Nephron (organoid): ENCODE measurements at regions not wholly inside any gene's neighbourhood (a gene's known extent, or its start where the extent isn't known, plus 50 kb on each side); places are given as distances from the start of the nearest gene placed in this dataset.

Experiments used
- H3K27ac Mint-ChIP-seq, 3 experiments: 2 replicates each; pipeline ENCODE4 v1.8.0; 2020; ENCODE audit warnings: mixed read lengths in 3 of 3, mild to moderate bottlenecking in 2 of 3, moderate library complexity in 1 of 3
- H3K27me3 Mint-ChIP-seq: 2 replicates; pipeline ENCODE4 v1.8.0; 2021; ENCODE audit warnings: low read depth, mild to moderate bottlenecking, moderate library complexity, mixed read lengths
- H3K36me3 Mint-ChIP-seq: 2 replicates; pipeline ENCODE4 v1.8.0; 2020; ENCODE audit warnings: low read depth, mixed read lengths
- H3K4me1 Mint-ChIP-seq: 2 replicates; pipeline ENCODE4 v1.8.0; 2020; ENCODE audit warnings: mixed read lengths
- H3K4me3 Mint-ChIP-seq, 3 experiments: 2 replicates each; pipeline ENCODE4 v1.8.0; 2020; ENCODE audit warnings: mild to moderate bottlenecking in 3 of 3, mixed read lengths in 3 of 3, moderate library complexity in 2 of 3
- H3K9me3 Mint-ChIP-seq: 2 replicates; pipeline ENCODE4 v1.8.0; 2020; ENCODE audit warnings: mixed read lengths
- CTCF ChIP-seq, 3 experiments: fragments of 200-600 bp; sonication (generic); IDR thresholded peaks; one replicate each; pipeline ENCODE4 v1.5.0; 2021; ENCODE audit warnings: antibody characterized with exemption in 3 of 3; ENCODE audit not compliant: unreplicated experiment in 3 of 3

DNA sequence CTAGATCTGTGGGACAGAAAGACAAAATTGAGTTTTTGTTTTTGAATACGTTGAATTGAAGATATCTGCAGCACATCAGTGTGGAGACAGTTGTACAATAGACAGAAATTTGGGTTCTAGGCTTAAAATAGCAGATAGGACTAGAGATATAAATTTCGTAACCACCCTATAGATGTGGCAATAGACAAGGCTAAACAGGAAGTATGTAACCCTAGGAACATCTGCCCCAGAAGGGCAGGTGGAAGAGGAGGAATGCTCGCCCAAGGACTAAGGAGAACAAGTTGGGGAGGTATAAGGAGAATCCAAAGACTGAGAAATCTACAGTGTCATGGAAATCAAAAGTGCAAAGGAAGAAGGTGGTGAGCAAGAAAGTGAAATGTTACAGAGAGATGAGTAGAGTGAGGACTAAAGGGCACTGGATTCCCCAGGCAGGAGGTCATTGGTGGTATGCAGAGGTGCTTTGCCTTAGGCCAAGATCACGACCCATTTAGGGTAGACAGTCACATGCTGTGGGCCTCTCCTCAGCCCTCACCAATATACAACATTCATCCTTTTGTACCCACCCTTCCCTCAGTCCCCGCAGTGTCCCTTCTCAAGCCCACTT lies 109.1 kb upstream of the ELL2 start:
- no peaks in the 10 kb centered on the region for H3K27me3 Mint-ChIP-seq
- peaks cover 5% of the 10 kb centered on the region for H3K4me1 Mint-ChIP-seq
- H3K27ac Mint-ChIP-seq, result no peak overlapping the region
- H3K36me3 Mint-ChIP-seq, result no peaks in the 10 kb centered on the region
- no peak for TF ChIP-seq CTCF (IDR thresholded peaks at IDR 0.05; ENCODE audit: unreplicated experiment in 3 of 3)
- H3K4me3 Mint-ChIP-seq, result no peak overlapping the region
- H3K9me3 Mint-ChIP-seq, result no peaks in the 10 kb centered on the region

- peaks cover 5% of the 10 kb centered on the region for H3K4me1 Mint-ChIP-seq
- no peak overlapping the region for H3K27ac Mint-ChIP-seq
- no peaks in the 10 kb centered on the region for H3K27me3 Mint-ChIP-seq
- H3K9me3 Mint-ChIP-seq, result no peaks in the 10 kb centered on the region
- no peak overlapping the region for H3K4me3 Mint-ChIP-seq
- H3K36me3 Mint-ChIP-seq, result no peaks in the 10 kb centered on the region
- no peak for TF ChIP-seq CTCF (IDR thresholded peaks at IDR 0.05; ENCODE audit: unreplicated experiment in 3 of 3)
These were observed 106.4 kb upstream of the ELL2 start for GRCh38 chr5:96067894-96068614.

DNA sequence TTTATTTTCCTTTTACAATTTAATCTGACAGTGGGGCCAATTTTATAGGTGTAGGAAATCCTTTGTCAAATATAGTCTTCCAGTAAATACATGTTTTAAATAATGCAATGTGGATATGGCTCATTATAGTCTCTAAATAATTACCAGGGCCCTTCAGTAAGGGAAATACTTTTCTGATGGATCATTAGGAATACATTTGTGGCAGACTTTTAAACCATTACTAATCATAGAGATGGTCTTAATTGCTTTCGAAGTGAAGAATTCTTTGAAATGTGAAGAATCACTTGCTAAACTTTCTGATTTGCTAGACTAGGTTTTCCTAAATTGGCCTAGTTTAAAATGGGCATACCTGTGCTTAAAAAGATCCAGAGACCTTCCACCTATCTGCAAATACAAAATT lies 105.6 kb upstream of the ELL2 start:
- TF ChIP-seq CTCF (IDR thresholded peaks at IDR 0.05; ENCODE audit: unreplicated experiment in 3 of 3), result no peak
- Mint-ChIP-seq H3K9me3 (no peaks in the 10 kb centered on the region), H3K27me3 (no peaks in the 10 kb centered on the region), H3K36me3 (no peaks in the 10 kb centered on the region), H3K27ac (no peak overlapping the region), H3K4me3 (no peak overlapping the region), H3K4me1 (peaks cover 5% of the 10 kb centered on the region)

DNA sequence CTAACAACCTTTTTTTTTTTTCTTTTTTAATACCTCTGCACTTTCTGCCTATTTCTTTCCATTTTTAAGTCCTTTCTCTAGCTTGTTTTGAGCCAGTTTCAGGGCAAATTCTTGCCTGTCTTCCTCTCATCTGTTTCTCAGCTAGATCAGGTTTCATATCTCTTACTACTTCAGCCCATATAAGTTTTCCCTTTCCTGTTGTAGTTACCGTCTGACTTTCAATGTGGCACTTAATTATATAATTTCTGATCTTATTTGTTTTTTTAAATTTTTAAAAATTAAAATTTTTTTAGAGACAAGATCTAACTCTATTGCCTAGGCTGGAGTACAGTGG lies 104.7 kb upstream of the ELL2 start:
- TF ChIP-seq CTCF (IDR thresholded peaks at IDR 0.05; ENCODE audit: unreplicated experiment in 3 of 3), result no peak
- Mint-ChIP-seq H3K4me1 (peaks cover 5% of the 10 kb centered on the region), H3K27ac (no peak overlapping the region), H3K27me3 (no peaks in the 10 kb centered on the region), H3K36me3 (no peaks in the 10 kb centered on the region), H3K9me3 (no peaks in the 10 kb centered on the region), H3K4me3 (no peak overlapping the region)

GRCh38 chr5:96065685-96066385 lies 104.2 kb upstream of the ELL2 start:
- no peak overlapping the region for H3K4me3 Mint-ChIP-seq
- no peaks in the 10 kb centered on the region for H3K36me3 Mint-ChIP-seq
- H3K9me3 Mint-ChIP-seq, result no peaks in the 10 kb centered on the region
- H3K4me1 Mint-ChIP-seq, result peaks cover 5% of the 10 kb centered on the region
- H3K27ac Mint-ChIP-seq, result no peak overlapping the region
- no peak for TF ChIP-seq CTCF (IDR thresholded peaks at IDR 0.05; ENCODE audit: unreplicated experiment in 3 of 3)
- no peaks in the 10 kb centered on the region for H3K27me3 Mint-ChIP-seq
